GM12873 (cell line): ENCODE measurements at regions not wholly inside any gene's neighbourhood (a gene's known extent, or its start where the extent isn't known, plus 50 kb on each side); places are given as distances from the start of the nearest gene placed in this dataset.

Experiments
- CTCF ChIP-seq: IDR thresholded peaks from 2 replicates; pipeline ENCODE4 v1.5.1; 2012; ENCODE audit warnings: low read depth, mild to moderate bottlenecking, moderate library complexity, low read length, control low read depth; ENCODE audit not compliant: insufficient read depth; ENCODE audit errors: missing control alignments

GRCh38 chr5:169415371-169415770, 114.4 kb upstream of the SLIT3 start:
- no peak for TF ChIP-seq CTCF

GRCh38 chr5:169413416-169413815, 112.5 kb upstream of the SLIT3 start:
- no peak for TF ChIP-seq CTCF

- no peak for TF ChIP-seq CTCF
Observed at GRCh38 chr5:169412831-169413230, 111.9 kb upstream of the SLIT3 start.

GRCh38 chr5:169411786-169412430, 111.0 kb upstream of the SLIT3 start:
- TF ChIP-seq CTCF: no peak

- no peak for TF ChIP-seq CTCF
Observed at GRCh38 chr5:169410996-169411783, 110.3 kb upstream of the SLIT3 start.

- TF ChIP-seq CTCF: no peak
Observed at GRCh38 chr5:169408731-169409130, 107.8 kb upstream of the SLIT3 start.

- no peak for TF ChIP-seq CTCF
Observed at GRCh38 chr5:169408171-169408570, 107.2 kb upstream of the SLIT3 start.
